Non-pigmented ciliary epithelial cell (primary cell): ENCODE measurements at regions not wholly inside any gene's neighbourhood (a gene's known extent, or its start where the extent isn't known, plus 50 kb on each side); places are given as distances from the start of the nearest gene placed in this dataset.
A peak's percentile ranks its signal among the peaks of the same experiment; 100 is the strongest.
"Not testable (repeated sequence)": the region's sequence is repeated elsewhere in the genome, so short reads cannot be mapped to it uniquely, and the experiment has no call there.

ENCODE experiments used
- DNase-seq: peaks from one replicate; pipeline ENCODE4 v3.0.0-alpha.2; 2010; ENCODE audit warnings: low read depth

GRCh38 chr2:64879745-64880144 lies 109.5 kb upstream of the SLC1A4 start:
- no peak for DNase-seq

DNA sequence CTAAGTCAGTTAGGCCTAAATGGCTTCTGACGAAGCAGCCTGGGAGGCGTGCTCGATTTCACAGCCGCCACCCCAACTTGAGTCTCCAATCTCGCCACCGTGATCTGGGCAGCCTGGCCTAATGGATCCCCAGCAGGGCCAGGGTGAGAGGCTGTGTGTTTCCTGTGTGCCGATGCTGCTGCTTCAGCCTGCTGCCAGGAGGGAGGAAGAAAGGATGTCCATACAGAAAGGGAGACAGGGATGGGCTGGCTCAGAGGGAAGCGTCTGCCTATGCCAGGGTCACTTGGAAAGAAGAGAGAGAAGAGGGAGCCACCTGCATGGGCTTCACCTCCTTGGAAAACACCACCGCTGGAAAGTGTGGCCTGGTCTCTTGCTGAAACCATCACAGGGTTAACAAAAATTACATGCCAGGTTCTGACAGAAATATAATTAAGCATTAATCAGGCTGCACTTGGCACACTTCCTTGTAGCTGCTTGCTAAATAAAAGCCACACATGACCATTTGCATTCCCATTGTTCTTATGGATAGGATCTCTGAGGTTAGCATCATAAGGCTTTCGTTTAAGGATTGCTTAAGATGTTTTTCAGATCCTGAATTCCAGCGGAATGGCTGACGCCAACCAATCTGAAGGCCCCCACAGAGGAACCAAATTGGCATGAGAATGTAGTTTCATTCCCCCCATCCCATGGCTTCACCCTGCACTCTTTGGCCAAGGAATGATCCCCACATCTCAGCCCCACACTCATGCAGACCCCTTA lies 108.8 kb upstream of the SLC1A4 start:
- DNase-seq: no peak

- DNase-seq: no peak
Observed at GRCh38 chr2:64881037-64881492, 108.1 kb upstream of the SLC1A4 start.

DNA sequence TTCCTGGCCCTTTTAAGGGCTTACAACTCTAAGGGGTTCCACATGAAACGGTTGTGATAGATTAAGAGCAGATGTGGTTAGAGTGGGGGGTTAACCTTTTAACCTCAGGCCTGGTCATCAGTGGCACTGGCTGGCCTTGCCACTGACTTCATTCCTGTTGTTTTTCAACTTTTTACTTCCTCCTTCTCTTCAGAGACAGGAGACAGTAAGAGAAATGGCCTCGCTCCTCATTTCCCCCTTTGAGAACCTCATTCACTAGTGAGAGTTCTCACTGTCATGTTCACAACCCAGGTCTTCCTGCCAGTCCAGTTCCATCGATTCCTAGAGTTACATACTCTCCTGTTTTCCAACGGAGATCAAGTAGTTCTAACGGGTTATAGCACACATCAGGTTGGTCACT lies 101.6 kb upstream of the SLC1A4 start:
- no peak for DNase-seq

DNA sequence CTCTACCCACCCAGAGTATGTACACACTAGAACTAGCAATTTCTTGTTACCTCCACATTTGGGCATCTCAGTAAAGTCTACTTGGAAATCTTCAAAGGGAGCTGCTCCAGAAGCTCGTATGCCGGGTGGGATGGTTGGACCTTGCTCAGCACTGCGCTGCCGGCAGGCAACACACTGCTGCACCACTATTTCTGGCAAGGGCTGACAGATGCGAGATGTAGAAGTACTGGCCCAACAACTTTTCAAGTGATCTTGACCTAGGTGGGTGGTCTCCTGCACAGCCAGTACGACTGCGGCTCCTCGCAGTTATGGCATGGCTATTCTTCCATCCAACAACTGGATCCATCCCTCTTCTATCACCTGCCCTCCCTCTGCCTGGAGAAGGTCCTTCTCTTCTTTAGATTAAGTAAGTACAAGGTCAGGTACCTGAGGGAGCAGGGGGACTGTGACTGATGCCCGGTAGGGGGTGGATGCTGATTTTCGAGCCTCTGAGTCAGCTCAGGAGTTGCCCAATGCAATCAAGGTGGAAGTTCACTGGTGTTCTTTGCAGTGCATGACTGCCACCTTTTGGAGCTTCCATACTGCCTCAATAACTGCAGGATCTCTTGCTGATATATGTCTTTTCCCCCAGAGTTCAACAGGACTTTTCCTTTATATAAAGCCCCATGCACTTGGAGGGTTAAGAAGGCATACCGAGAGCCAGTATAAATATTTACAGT lies 100.4 kb upstream of the SLC1A4 start:
- no peak for DNase-seq

DNA sequence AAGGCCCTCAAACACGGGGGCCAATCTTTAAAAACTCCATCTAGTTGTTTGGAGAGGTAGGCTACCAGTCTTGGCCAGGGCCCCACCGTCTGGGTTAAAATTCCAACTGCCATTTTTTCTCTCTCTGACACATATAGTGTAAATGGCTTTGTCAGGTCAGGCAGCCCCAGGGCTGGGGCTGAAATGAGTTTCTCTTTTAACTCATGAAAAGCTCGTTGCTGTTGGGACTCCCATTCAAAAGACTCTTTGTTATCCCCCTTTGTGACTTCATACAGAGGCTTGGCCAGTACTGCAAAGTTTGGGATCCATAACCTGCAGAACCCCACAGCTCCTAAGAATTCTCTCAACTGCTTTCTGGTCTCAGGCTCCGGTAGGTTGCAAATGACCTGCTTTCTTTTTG lies 99.4 kb upstream of the SLC1A4 start:
- DNase-seq: no peak

DNA sequence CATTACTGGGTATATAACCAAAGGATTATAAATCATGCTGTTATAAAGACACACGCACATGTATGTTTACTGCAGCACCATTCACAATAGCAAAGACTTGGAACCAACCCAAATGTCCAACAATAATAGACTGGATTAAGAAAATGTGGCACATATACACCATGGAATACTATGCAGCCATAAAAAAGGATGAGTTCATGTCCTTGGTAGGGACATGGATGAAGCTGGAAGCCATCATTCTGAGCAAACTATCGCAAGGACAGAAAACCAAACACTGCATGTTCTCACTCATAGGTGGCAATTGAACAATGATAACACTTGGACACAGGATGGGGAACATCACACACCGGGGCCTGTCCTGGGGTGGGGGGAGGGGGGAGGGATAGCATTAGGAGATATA lies 92.6 kb upstream of the SLC1A4 start:
- not testable (repeated sequence) for DNase-seq

- DNase-seq: no peak
Observed at GRCh38 chr2:64899081-64899865, 89.9 kb upstream of the SLC1A4 start.

- not testable (repeated sequence) for DNase-seq
Observed at GRCh38 chr2:64899876-64900275, 89.3 kb upstream of the SLC1A4 start.

DNA sequence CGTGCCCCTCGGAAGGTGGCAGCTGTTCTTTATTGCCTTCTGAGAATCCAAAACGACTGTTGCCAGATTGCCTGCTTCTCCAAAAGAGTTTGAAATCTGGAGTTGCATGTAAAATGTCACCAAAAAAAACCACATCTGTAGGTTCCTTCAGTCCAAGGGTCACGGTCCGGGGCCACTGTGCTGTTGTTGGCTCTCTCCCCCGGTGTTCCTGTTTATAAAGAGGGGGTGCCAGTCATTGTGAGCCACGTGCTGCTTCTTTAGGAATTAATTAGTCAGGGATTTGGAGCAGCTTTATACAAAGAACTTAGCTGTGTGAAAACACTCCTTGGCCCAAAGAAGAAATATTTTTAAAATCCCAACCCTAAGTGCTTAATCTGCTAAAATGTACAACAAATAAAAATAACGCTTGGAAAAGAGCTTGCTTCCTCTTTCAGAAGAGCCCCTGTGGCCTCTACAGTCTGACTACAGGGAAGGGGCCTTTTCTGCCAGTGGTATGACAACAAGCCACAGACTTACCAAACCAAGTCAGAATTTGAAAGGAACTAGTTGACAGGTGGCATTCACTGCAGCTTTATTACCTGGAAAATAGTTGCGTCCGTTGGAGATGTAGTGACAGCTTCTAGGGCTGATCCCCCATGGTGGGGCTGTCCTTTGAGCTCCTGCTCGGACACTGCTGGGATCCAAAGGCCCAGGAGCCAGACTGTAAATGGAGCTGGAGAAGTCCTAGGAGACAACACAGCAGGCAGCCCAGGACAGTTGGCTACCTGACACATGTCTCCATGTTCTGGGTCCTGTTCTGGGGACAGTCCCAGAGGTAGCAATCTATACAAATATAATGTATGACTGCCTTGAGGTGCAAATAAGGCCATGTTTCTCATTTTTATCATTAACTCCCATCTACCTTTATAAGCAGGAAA lies 84.5 kb upstream of the SLC1A4 start:
- DNase-seq: no peak

GRCh38 chr2:64905338-64906024 lies 83.7 kb upstream of the SLC1A4 start:
- DNase-seq: no peak

GRCh38 chr2:64906853-64907536 lies 82.2 kb upstream of the SLC1A4 start:
- DNase-seq: no peak

GRCh38 chr2:64908406-64908805 lies 80.8 kb upstream of the SLC1A4 start:
- DNase-seq: no peak

DNA sequence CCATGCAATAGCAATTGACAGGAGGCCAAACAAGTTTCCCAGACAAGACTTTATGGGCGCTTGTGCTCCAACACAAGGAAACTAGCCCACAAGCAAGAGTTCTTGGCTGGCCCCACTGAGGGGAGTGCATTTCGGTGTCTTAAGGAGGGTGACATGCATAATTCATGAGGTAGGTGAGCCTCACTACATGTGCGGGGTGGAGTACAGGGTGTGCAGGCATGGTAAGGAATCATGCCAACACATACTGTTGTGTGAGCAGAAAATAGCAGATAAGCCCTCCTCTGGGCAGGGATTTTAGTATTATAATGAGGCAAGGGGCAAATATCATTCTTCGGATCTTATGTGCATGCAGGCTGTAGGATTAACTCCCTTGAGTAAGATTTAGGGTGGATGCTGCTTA lies 78.7 kb upstream of the SLC1A4 start:
- DNase-seq: no peak

DNA sequence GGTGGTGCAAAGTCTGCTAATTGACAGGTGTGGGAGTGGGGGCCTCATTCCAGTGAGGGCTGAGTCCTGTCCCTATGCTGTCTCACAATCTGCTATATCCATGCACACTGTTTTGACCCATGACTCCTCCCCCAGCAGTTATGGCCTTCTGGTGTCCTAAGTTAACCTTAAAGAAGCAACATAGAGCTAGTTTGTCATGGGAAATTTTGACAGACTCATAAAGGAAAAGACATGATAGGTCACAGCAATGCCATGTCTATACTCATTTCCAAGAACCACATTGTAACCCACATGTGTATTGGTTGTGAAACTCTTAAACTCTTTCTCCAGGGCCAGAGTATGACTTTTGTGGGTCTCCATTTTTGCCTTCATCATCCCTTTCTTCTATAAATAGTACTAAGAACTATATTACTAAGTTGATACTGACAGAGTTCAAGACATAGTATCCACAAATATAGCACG lies 78.2 kb upstream of the SLC1A4 start:
- no peak for DNase-seq

GRCh38 chr2:64913357-64913869 lies 75.8 kb upstream of the SLC1A4 start:
- DNase-seq: no peak

GRCh38 chr2:64914247-64914646 lies 75.0 kb upstream of the SLC1A4 start:
- DNase-seq: no peak

GRCh38 chr2:64914735-64915509 lies 74.3 kb upstream of the SLC1A4 start:
- peak; percentile 1 for DNase-seq

- no peak for DNase-seq
Observed at GRCh38 chr2:64915510-64915900, 73.7 kb upstream of the SLC1A4 start.
